HS-27A (cell line): ENCODE measurements at regions not wholly inside any gene's neighbourhood (a gene's known extent, or its start where the extent isn't known, plus 50 kb on each side); places are given as distances from the start of the nearest gene placed in this dataset.

ENCODE experiments used
- DNase-seq: peaks from one replicate; pipeline ENCODE4 v3.0.0-alpha.2; 2012; ENCODE audit warnings: low read depth, missing footprints

- no peak for DNase-seq
Measured at GRCh38 chr20:22315073-22315472, 269.3 kb downstream of the FOXA2 start.

- DNase-seq: peak; percentile 5
Measured at GRCh38 chr20:22312744-22313346, 271.5 kb downstream of the FOXA2 start.

DNA sequence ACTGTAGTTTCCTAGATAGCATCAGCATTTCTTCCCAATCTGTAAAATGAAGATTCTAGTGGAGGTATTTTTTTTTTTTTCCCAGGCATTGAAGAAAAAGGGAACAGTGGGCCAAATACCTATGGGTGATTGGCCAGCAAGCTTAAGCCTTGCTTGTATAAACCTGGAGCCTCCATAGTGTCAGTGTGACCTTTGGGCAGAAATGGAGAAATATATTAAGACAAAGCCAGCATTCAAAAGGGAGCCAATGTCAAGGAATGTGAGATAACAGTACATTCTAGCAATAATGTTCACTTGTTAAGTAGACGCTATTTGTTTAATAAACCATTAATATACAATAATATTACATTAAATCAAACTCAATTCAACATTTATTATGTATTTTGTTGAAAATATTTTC is 275.4 kb downstream of the FOXA2 start:
- no peak for DNase-seq

DNA sequence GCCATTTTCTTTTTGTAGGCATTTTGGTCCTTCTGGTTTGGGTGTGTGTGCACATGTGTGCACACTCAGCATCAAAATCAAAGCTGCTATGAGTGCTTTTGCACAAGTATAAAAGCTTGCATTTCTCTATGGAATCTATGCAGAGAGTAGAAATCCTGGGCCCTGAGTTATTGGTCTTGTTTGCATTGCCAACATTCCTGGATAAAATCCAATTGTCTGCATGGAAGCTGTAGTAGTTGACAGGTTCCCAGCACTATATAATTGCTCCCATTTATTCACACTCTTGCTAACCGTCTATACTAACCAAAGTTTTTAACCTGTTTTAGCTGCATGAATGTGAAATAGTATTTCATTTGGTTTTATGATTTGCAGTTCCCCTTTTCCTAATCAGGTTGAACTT is 277.0 kb downstream of the FOXA2 start:
- DNase-seq: no peak

DNA sequence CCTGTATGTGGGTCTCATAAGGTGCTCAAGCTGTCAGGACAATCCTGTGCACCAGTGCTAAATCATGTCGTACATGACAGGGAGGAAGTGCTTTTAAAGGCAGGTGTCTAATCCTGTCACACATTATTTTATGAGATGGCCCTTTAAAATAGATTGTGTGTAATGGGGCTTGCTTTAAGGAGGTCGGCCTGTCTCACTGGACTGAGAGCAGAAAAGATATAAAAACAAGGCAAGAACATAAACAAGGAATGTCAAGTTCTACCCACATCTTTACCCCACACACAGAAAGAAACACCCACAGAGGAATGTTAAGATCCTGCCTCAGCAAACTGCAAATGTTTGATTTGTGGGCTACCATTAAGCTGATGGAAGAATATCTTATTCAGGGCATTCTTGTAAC is 279.0 kb downstream of the FOXA2 start:
- no peak for DNase-seq

DNA sequence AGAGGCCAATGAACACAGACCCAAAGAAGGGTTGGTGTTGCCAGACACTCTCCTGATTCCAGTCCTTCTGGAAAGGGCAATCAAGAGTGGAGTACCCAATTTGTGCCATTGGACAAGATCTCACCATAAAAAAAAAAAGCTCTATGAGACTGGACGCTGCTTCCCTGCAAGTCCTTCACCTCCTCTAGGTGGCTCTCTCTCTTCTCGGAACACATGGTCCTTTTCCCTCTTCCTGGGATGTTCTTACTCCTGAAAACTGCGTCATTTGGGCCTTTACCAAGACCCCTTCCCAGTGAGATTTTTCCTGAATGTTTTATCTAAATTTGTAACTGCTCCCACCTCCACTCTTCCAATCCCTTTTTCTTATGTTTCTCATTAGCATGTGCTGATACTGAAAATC is 280.8 kb downstream of the FOXA2 start:
- no peak for DNase-seq

DNA sequence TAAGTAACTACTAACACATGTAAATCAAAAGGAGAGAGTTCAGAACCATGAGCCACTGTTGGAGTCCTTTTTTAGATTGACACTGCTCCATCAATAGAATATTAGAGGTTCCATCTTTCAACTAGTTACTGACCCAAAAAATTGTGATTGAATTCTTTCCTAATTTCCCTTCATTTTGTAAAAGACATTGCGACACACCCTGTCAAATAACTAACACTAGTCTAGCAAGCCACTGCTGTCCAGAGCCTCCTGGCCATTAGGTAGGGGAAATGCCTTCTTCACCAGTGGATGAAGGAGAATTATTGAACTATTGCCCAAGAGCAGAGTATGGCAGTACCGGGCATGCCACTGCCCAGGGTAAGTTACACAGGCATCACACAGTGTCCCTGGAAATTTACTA is 282.3 kb downstream of the FOXA2 start:
- no peak for DNase-seq

GRCh38 chr20:22293886-22294285 is 290.5 kb downstream of the FOXA2 start:
- no peak for DNase-seq

- DNase-seq: no peak
Measured at GRCh38 chr20:22289442-22289841, 294.9 kb downstream of the FOXA2 start.

DNA sequence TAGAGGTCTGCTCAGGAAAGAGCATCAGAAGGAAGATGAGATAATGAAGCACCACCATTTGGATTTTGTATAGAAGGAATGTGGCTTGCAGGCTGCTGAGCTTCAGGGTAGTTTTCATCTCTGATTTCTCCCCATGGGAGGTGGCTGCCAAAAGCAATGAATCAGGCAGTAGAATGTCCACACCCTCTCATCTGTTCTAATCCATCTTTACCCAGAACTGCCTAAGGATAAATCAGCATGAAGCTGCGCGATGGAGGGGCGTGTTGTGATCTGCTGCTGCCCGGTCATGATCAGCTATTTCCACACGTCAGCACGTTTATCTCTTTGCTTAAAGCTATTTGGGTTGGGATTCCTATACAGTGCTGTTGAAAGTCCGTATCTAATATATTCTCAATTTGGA is 295.4 kb downstream of the FOXA2 start:
- DNase-seq: no peak

DNA sequence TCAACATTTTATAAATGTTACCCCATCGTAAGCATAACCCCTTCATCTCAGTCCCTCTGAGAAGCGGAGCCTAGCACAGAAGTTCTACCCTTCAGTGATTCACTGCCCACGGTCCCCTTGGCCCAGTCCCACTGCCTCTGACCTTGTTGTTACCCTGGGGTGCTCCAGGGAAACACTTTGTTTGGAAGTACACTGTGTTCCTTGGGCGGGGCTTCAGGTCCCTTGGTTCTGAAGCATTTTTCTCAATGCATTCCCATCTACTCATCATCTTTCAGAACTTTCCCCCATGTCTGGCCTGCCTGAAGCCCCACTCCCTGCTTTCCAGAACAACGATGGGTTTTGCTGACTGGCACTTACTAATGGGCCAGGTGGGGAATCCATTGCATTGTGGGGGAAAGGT is 296.2 kb downstream of the FOXA2 start:
- DNase-seq: no peak

GRCh38 chr20:22285555-22285954 is 298.8 kb downstream of the FOXA2 start:
- DNase-seq: no peak

- DNase-seq: no peak
Measured at GRCh38 chr20:22282696-22283095, 301.7 kb downstream of the FOXA2 start.

DNA sequence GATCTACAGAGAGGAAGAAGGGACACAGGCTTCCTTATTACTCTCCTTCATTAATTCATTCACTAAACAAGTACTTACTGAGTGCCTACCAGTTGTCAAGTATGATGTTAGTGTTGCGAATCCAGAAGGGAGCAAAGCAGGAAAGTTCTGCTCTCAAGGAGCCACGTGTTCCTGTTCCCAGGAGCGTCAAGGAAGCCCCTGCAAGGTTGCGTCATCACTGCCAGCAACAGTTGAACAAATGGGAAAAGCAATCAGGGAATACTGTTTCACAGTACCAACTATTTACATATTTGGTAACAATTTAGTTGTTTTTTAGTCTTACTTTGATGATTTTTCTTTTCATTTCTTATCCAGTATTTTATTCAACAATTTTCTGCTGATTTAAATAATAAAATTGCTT is 310.0 kb downstream of the FOXA2 start:
- DNase-seq: no peak

DNA sequence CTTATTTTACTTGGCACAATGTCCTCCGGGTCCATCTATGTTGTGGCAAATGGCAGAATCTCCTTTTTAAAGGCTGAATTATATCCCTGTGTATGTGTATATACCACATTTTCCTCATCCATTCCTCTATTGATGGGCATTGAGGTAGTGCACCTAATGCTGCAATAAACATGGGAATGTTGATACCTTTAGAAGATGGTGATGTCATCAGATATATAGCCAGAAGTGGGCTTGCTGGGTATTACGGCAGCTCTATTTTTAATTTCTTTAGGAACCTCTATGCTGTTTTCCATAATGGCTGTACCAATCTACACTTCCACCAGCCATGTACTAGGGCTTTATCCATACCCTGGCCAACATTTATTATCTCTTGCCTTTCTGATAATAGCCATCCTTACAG is 315.7 kb downstream of the FOXA2 start:
- no peak for DNase-seq

- DNase-seq: no peak
Measured at GRCh38 chr20:22264917-22265316, 319.5 kb downstream of the FOXA2 start.

- no peak for DNase-seq
Measured at GRCh38 chr20:22260506-22260905, 323.9 kb downstream of the FOXA2 start.

DNA sequence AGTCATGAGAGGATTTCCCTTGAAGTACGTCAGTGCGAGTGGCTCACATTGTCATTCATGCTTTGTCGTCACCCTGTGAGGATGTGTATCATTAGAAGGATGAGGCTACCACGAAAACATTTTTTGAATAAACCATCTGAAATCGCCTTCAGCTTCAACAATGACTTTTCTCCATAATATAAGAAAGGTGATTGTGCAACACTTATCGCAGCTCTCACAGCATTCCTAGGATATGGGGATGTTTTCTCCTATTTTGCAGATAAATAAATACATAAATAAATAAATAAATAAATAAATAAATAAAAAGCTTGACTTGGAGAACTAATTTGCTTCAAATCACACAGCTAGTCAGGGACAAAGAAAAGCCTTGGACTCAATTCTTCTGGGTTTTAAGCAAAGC is 326.5 kb downstream of the FOXA2 start:
- no peak for DNase-seq

GRCh38 chr20:22248051-22248667 is 336.2 kb downstream of the FOXA2 start:
- DNase-seq: no peak

- DNase-seq: no peak
Measured at GRCh38 chr20:22245139-22245538, 339.2 kb downstream of the FOXA2 start.

DNA sequence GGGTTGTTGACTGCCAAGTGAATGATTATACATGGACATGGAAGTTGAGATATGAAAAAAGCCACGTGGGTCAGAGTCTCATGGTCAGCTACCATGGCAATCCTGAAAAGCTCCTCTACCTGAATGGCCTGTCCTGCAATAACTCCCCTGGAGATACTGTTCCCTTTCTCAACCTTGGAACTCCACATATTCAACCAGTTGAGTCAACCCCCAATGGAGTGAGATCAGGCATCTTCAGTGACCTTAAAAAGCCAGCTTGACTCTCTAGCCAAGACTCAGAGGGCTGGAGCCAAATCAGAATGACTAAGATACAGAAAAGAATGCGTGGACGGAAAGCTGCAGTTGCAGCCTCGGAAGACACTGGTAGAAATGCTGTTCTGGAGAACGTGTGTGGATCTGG is 341.3 kb downstream of the FOXA2 start:
- DNase-seq: no peak

DNA sequence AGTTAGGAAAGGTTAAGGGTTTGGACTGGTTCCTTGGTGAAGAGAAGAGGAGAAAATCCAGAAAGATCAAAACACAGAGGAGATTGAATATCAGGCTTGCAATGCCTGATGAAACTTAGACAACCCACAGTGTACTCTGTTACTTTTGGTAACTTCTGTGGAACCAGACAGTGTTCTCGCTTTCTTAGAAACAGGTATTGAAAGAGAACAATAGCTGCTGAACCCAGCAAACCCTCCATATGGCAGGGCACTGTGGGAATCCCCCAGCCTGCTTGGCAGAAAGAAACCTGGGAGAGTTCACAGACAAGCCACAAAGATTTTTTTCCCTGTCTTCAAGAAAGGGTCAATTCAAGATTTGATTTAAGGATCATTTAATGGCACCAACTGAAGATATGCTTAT is 342.8 kb downstream of the FOXA2 start:
- DNase-seq: no peak

DNA sequence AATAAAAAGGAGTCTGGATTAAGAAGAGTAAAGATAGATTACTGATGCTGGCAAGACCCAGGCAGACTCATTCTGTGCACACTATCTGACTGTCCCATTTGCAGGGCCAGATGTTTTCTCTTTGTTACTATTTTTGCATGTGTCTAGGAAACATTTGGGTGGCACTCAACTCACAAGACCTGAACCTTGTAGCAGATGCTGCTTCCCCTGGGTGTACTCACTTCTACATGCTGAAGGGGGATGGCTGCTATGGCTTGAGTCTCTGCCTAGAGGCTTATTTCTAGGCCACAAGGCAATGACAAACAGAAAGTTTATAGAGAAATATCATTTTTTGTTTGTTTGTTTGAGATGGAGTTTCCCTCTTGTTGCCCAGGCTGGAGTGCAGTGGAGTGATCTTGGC is 351.4 kb downstream of the FOXA2 start:
- no peak for DNase-seq

DNA sequence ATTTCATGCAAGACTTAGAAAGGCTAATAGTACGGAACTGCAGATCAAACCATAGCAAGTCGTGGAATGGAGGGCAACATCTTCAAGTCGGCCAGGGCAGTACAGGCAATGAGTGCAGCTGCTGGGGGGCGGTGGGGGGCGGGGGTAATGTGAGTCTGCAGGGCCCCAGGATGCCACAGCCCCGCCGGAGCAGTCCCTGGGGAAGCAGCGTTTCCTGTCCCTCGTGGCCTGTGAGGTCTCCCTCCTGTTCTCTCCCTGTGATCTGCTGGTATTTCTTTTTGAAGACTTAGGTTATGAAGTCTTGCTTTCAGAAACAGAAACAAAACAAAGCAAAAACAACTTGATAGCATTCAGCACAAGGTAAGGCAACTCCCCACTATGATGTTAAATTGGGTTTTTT is 351.9 kb downstream of the FOXA2 start:
- no peak for DNase-seq
